Inflammatory macrophage treated with lipopolysaccharide for 1 hour (primary cell): ENCODE measurements at regions not wholly inside any gene's neighbourhood (a gene's known extent, or its start where the extent isn't known, plus 50 kb on each side); places are given as distances from the start of the nearest gene placed in this dataset.

ENCODE experiments used
- DNase-seq, 2 donors: peaks; one replicate each; pipeline ENCODE4 v3.0.0-alpha.2; 2020 to 2022

DNA sequence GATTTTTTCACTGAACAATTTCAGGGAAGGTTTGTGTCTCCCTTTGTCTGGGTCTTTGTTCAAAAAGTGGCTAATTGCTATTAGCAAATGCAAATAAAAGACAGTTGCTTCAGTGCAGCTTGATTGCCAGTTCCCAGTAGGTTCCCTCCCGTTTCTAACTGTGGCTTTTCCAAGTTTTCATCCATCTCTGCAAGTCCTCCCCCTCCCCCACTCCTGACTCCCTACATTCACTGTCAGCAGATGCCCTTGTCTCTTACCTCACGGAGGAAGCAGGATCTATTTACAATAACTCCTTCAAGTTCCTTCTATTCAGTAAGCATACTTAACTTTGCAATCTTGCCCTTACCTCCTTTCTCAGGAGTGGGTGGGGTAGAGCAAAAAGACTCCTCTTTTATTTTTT, 55.4 kb upstream of the SCEL start:
- peak in 1 of 2 donors; percentile 68 for DNase-seq

DNA sequence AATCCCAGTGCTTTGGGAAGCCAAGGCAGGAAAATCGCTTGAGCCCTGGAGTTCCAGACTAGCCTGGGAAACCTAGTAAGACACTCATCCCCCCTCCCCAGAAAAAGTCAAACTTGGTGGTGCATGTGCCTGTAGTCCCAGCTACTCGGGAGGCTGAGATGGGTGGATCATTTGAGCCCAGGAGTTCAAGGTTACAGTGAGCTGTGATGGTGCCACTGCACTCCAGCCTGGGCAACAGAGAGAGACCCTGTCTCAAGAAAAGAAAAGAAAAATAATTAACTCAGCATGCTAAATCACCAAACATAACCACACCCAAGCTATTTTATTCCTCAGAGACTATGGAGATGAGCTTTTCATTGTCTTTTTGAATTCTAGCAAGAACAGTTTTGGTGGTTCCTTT, 56.2 kb upstream of the SCEL start:
- DNase-seq = no peak

DNA sequence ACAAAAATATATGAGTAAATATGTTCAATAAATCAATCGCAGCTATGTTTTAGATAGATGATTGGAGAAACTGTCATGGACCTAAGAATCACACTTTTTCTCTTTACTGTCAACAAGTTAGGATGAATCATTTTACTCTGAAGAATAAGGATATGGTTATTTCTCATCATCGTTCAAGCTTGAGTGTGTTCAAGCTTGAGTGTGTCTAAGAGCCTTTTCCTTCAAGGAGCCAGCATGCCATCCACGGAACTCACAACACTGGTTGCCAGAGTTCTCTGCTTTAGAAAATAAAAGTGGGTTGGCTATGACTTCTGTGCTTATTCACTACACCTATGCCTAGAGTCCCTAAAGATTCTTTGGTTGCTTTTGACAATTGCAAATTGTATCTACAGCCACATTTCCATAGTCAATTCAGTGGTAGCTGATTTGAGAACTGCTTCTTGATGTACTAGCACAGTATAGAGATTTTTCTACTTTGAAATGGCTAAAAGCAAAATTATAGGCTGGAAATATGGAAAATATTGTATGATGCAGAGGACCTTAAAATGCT, 58.1 kb upstream of the SCEL start:
- no peak for DNase-seq

DNA sequence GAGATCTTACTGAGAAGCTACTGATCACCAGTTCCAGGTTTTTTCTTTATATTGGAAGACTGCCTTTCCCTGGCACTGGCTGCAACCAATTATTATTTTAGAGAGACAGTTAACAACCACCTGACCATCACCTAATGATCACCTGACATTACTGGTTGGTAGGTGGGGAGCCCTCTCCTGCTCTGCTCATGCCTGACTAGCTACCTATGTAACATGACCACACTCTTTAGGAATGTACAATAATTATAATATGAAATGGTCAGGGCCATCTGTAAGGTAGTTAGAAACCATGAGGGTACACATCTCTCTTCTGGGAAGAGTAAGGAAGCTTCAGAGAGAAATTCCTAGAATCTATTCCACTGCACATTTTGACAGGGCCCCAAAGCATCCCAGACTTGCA, 59.0 kb upstream of the SCEL start:
- DNase-seq = no peak

DNA sequence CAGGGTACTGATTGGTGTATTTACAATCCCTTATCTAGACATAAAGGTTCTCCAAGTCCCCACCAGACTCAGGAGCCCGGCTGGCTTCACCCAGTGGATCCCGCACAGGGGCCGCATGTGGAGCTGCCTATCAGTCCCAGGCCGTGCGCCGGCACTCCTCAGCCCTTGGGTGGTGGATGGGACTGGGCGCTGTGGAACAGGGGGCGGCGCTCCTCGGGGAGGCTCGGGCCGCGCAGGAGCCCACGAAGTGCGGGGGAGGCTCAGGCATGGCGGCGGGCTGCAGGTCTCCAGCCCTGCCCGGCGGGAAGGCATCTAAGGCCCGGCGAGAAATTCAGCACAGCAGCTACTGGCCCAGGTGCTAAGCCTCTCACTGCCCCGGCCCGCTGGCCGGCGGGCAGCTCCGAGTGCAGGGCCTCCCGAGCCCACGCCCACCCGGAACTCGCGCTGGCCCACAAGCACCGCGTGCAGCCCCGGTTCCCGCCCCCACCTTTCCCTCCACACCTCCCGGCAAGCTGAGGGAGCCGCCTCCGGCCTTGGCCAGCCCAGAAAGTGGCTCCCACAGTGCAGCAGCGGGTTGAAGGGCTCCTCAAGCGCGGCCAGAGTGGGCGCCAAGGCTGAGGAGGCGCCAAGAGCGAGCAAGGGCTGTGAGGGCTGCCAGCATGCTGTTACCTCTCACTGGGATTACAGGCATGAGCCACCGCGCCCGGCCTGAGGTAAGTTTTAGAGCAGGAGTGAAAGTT, 60.0 kb upstream of the SCEL start:
- DNase-seq = no peak

DNA sequence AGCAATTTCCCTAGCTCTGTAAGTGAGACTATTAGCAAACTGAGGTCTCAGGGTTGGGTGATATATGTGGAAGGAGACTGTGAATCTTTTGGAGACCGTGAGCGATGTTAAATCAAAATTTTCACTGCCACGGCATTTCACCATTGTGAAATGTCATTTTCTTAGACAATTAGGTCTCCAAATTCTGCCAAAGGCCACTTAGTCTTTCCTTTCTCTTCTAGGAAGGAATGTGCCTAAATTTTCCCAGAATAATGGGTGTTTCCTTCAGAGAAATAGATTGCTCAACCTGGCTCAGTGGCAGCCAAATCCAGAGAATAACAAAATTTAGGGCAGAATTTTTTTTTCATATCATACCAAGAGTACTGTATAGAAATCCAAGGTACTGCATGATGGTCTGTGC, 64.5 kb upstream of the SCEL start:
- DNase-seq = no peak

DNA sequence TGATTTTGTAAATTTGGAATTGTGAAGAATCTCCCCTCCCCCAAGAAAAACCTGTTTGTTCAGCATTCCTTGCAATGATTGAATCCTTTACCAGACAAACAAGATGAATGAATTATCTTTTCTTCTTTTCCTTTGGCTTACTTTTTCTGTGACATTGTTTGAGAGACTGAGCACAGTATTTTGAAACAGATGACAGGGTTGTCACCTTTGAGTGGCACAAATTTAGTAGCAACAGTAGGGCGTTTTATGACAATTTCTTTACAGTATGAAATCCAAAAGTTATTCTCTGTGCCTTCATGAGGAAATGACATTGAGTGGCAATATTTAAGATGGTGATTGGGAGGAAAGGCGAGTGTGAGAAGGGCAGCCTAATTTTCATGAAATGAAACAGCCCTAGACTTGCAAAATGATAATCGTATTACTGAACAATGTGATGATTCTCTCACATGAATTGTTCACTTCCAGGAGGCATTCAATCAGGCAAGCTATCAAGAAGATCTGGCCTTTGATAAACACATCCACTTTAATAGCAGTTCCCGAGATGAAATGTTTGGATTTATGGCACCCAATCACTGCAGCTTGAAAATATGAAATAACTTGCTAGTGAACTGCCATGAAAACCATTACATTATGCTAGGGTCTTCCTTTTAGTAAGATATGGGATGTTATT, 68.6 kb upstream of the SCEL start:
- no peak for DNase-seq

DNA sequence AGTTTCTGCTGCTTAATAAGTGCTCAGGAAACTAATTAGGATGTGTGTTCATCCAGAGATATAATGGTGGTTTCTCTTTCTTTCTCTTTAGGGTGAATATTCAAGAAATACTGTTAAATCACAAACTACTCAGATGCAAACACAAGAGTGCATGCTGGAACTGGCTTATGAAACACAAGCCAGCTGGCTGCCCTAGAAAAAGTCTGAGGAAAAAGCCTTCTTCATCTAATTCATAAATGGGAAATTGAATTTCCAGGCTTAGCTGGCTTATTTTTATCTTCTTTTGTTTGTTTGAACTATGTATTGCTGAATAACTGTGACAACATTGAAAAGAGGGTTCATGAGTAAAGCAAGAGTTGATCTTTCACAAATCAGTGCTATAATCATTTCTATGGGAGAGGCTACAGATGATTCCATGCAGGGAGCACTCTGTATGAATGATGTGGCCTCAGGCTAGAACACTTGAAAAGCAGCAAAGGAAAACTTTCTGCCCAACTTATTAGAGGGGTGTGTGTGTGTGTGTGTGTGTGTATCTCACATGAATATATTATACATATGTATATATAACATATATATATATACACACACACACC, 69.8 kb upstream of the SCEL start:
- no peak for DNase-seq

DNA sequence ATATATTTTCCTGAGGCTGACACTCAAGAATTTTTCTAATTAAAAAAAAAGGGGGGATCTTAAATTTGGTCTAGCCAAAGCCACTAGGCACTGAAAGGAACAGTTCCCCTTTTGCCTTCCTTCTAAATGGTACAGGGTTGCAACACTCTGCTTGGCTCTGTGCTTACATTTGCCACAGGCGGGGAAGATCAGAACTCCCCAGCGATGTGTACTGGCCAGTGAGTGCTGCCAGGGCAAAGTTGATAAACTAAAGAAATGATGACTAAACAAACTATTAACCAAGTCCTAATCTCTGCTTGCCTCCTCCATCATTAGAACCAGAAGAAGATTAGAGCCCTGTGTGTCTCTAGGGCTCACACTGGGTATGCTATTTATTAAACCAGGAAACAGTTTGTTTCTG, 75.3 kb upstream of the SCEL start:
- DNase-seq = peak; percentile 84 to 90

DNA sequence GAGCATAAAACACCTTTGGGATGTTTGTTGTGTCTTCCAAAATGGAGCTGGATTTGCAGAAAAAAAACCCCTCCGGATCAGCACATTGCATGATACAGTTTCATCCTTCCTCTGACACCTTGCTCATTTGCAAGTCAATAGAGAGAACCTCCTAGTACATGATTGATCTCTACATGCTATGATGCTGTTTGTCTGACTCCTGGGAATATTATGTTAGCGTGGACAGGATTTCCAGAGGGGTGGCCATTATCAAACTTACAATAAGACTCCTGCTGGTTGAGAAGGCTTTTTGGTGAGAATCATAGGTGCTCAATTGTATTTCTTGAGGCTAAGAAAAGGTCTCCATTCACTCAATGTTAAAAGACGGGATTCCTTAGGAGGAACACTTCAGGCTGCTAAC, 75.9 kb upstream of the SCEL start:
- no peak for DNase-seq

DNA sequence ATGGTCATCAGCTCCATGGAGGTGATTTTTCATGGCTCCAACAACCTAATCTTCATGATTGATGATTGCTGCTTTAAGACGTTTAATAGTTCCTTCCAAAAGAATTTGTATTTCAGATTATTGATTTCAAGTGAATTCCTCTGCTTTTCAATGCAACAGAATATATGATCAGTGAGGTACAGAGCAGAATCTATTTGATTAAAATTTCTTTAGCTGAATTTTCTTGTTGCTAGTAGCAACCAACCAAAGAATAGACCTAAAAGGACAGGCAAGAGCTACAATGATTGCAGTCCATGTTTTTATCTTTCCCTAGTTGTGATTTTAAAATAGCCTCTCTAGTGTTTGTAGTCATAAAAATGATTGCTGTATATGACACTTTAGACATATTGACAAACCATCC, 76.8 kb upstream of the SCEL start:
- no peak for DNase-seq

DNA sequence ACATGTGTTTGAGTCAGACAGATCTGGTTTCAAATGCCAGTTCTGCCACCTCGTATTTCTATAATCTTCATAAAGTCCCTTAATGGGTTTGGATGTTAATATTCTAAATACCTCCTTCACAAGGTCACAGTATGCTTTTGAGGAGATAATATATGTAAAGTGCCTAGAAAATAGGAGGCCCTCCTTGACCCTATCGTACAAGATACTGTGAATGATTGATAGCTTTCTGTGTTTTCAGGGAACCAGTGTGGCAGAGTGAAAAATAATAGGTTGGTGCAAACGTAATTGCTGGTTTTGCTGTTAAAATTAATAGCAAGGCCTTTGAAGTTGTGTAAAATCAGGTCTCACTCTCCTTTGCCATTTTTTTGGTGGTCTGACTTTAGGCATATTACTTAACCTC, 77.5 kb upstream of the SCEL start:
- no peak for DNase-seq

DNA sequence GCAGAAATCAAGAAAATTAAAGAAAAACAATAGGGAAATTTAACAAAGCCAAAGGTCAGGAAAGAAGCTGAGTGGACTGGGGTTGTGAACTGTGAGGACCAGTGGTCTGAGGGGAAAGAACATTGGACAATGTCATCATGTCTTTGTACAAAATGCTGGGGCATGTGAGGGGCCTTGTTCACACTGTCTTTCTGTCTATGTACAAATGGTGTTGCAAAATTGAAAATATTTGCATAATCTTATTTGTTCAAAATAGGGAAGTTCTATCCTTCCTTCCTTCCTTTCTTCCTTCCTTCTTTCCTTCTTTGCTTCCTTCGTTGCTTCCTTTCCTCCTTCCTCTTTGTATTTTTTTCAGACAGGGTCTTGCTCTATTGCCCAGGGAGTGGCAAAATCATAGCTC, 79.2 kb upstream of the SCEL start:
- peak; percentile 37 to 53 for DNase-seq

DNA sequence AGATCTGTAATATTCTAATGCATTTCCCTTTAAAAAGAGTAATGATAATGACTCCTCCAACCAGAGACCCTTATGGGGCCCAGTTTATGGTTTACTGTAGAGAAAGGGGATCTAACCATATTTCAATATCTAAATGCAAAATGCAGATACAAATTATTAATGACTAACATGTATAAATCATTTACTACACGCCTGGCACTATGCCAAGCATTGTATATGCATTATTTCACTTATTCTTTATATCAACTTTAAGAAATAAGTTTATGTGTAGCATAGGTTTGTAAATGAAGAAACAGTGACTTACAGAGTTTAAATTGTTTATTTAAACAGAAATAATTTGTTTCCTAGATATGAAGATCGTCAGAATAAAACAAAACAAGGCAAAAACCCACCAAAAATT, 86.2 kb upstream of the SCEL start:
- no peak for DNase-seq

DNA sequence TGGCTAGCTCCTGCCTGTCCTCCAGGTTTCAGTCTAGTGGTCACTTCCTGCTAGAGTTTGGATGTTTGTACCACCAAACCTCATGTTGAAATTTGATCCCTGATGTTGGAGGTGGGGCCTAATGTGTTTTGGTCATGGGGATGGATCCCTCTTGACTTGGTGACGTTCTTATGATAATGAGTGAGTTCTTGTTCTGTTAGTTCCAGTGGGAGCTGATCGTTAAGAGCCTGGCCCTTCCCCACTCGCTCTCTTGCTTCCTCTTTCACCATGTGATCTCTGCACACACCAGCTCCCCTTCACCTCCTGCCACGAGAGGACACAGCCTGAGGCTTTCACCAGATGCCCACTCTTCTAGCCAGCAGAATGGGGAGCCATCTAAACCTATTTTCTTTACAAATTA, 86.8 kb upstream of the SCEL start:
- peak; percentile 30 to 50 for DNase-seq

DNA sequence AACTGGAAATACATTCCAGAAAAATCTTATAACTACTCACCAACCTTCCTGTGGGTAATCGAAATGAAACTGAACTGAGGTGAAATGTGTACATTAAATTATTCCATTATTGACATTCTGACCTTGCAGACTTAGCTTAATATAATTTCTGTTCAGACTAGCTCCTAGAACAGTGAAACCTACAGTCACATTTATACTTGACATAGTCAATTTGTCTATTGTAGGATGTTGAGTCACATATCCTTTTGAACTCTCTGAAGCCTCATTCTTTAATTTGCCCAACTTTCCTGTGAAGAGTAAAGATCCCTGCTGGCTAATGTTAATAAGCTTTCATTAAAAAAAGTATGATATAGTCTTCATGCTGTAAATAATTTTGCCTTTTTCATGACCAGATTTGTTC, 92.0 kb upstream of the SCEL start:
- no peak for DNase-seq

DNA sequence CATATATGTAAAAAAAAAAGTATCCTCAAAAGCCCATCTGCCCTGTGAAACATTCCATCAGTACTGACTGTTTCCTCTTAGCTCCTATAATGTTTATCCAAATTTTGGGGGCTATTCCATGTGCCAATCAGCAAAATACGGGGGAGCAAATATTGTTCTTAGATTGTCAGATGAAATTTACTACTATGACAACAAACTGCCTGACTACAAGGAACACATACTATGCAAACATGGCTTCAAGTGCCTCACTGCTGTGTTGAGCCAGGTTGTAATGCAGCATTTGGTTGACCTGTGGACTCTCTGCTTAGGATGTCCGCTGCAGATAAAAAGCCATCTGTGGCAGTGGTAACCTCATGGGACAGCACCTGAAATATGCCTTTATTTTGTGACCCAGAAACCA, 98.2 kb upstream of the SCEL start:
- no peak for DNase-seq

DNA sequence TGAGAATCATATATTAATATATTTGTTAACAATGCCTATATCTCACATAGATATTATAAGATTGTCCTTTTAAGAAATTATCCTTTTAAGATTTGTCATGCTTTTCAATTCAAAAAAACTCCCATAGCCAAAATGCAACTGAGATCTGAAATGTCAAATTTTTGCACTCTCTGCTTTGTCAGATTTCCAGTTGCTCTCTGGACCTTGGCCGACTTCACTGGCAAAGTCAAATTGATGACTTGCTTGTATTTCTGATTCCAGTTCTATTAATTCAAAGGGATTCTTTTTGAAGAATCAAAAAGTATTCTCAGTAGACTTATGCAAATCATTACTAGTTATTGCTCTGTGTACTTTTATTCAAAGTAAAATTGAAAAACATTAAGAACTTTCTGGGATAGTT, 101.2 kb upstream of the SCEL start:
- no peak for DNase-seq

DNA sequence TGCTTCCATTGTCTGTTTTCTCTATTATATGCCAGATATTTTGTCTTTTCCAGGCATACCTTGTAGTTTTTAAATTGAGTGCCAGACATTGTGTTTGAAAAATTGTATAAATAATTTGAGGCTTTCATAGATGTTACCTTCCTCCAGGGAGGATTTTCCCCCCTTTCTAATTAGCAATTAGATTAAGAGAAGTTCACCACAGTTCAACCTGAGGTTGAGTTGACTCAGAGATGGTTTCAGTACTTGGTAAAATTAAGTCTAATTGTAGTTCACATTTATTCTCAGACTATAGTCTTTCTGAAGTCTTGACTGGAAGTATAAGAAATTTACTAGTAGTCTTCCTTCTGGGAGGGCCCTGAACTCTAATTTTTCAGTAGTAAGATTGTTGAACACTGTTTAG, 104.1 kb upstream of the SCEL start:
- DNase-seq = no peak

DNA sequence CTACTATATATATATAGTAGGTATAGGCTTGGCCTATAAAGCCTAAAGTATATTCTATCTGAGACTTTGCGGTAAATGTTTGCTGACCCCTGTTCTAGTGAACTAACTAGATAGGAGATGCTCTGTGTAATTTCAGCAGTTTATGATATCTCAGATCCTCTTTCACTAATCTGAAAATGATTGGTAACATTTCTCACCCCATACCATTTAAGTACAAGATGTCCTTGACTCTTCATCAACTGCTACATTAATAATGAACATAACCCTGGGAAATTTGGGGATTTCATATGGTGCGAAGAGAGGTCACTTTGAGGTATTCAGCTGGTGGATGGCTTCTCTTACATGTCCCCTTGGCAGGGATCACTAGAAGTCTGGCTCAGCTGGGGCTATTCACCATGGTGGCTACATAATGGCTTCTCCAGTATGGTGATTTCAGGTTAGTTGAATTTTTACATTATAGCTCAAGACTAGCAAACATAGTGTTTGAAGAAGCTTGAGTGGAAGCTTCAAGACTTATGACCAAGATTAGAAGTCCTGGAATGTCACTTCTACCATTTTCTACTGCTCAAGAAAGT, 103.6 kb upstream of the MYCBP2 start:
- no peak for DNase-seq

DNA sequence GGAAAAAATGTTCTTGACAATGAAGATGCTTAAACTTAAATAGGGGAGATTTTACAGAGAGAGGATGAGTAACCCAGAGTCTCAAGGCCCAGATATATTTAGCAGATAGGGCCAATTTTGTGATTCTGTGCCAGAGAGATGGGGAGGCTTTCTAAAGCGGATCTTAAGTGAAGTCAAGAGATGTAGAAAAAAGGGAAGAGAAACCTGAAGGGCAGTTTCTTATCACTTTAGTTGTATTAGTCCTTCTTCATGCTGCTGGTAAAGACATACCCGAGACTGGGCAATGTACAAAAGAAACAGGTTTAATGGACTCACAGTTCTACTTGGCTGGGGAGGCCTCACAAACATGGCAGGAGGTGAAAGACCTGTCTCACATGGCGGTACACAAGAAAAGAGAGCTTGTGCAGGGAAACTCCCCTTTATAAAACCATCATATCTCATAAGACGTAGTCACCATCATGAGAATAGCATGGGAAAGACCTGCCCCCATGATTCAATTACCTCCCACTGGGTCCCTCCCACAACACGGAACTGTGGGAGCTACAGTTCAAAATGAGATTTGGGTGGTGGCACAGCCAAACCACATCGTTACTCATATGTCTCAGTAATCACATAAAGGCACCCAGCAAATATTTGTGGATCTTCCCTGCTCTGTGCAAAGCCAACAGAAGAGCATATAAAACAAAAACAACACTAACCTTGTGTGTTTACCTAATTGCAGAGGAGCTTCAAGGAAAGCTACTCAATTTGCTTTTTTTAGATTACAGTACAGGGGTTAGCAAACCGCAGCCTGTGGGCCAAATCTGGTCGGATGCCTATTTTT, 102.6 kb upstream of the MYCBP2 start:
- DNase-seq = peak; percentile 8 to 31

DNA sequence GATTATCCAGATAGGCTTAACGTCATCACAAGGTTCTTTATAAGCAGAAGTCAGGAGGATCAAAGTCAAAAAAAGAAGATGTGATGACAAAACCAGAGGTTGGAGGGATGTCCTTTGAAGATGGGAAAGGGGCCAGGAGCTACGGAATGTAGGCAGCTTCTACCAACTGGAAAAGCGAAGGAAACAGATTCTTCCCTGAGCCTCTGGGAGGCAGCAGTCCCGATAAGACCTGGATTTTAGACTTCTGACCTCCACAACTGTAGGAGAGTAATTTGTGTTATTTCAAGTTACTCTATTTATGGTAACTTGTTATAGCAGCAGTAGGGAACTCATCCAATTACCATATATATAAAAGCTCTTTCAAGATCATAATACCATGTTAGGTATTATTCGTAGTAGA, 98.8 kb upstream of the MYCBP2 start:
- DNase-seq = no peak

DNA sequence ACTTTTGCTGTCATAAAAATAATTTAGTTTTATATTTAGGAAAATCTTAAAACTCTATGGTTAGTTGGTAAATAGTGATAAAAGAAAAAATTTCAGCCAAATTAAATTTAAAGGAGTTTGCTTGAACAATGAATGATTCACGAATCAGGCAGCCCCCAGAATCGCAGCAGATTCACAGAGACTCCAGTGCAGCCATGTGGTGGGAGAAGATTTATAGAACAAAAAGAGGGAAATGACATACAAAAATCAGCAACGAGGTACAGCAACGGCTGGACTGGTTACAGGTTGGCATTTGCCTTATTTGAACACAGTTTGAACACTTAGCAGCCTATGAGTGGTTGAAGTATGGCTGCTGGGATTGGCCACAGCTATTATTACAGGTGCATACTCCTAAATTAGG, 96.4 kb upstream of the MYCBP2 start:
- DNase-seq = no peak
